ENCODE measurements at regions not wholly inside any gene's neighbourhood (a gene's known extent, or its start where the extent isn't known, plus 50 kb on each side); places are given as distances from the start of the nearest gene placed in this dataset.

DNA sequence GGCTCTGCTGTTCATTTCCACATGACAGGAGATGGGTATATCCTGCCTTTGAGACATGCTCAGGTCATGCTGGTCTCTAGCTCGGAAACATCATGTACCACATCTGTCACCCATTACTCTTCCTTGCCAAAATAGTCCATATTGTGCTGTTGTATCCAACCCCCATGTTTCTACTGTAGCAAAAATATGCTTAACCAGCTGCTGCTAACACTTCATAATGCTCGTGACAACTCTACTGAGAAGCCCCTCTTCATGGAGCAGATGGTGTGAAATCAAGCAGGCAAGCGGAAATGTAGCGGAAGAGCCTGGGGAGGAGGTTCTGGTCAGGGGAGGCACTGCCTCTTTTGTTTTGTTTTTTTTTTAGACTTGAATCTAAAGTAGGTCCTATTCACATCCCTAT, 82.9 kb downstream of the NPY start:
- no peaks in the 10 kb centered on the region for H3K9me2 ChIP-seq (replicated peaks; ENCODE audit: insufficient read depth)
- no peaks in the 10 kb centered on the region for H3K36me3 ChIP-seq (replicated peaks; ENCODE audit: insufficient read depth, low read depth)
- no peak overlapping the region for H3K27ac ChIP-seq
- no peaks in the 10 kb centered on the region for H3K79me2 ChIP-seq
- DNase-seq (ENCODE audit: low spot score) = no peak
- H3K9me3 ChIP-seq (ENCODE audit: low read depth) = no peaks in the 10 kb centered on the region
- H4K20me1 ChIP-seq (ENCODE audit: insufficient read depth, poor library complexity, severe bottlenecking) = no peaks in the 10 kb centered on the region
- TF ChIP-seq EZH2phosphoT487 (IDR thresholded peaks at IDR 0.05; ENCODE audit: low read depth, severe bottlenecking, unreplicated experiment) = no peak
- no peak for TF ChIP-seq EZH2 (IDR thresholded peaks at IDR 0.05; ENCODE audit: borderline replicate concordance)
- TF ChIP-seq, protein P1, sequence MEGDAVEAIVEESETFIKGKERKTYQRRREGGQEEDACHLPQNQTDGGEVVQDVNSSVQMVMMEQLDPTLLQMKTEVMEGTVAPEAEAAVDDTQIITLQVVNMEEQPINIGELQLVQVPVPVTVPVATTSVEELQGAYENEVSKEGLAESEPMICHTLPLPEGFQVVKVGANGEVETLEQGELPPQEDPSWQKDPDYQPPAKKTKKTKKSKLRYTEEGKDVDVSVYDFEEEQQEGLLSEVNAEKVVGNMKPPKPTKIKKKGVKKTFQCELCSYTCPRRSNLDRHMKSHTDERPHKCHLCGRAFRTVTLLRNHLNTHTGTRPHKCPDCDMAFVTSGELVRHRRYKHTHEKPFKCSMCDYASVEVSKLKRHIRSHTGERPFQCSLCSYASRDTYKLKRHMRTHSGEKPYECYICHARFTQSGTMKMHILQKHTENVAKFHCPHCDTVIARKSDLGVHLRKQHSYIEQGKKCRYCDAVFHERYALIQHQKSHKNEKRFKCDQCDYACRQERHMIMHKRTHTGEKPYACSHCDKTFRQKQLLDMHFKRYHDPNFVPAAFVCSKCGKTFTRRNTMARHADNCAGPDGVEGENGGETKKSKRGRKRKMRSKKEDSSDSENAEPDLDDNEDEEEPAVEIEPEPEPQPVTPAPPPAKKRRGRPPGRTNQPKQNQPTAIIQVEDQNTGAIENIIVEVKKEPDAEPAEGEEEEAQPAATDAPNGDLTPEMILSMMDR (IDR thresholded peaks at IDR 0.05; ENCODE audit: poor library complexity) = no peak
- no peaks in the 10 kb centered on the region for H3K4me1 ChIP-seq (ENCODE audit: insufficient read depth)
- no peak overlapping the region for H2AFZ ChIP-seq
- no peak overlapping the region for H3K4me2 ChIP-seq
- no peaks in the 10 kb centered on the region for H3K27me3 ChIP-seq
- H3K4me3 ChIP-seq = no peak overlapping the region
- WGBS (ENCODE audit: low lambda C conversion rate, missing lambda C conversion rate) = 93% methylated on average over 4 of the region's 4 CpGs

DNA sequence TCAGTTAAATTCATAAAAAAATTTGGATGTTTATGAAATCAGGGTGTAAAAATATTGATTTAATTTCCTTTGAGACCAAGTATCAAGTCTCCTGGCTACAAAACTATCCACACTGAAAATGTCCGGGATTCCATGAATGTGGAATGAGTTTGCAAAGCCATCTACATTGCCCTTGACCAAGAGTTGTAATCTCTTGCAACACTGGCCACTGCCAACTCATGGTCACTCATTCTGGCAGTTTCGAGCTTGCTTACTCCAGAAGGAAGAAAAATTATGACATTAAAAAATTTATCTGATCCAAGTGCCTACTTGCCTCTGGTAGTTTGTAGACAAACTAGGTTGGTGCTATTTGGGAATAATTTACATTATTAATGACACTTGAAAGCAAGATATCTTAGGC, 84.2 kb downstream of the NPY start:
- Histone ChIP-seq H3K79me2 (no peaks in the 10 kb centered on the region), H3K4me2 (no peak overlapping the region), H3K9me2 (replicated peaks; ENCODE audit: insufficient read depth) (no peaks in the 10 kb centered on the region), H3K27ac (peak overlapping the region; percentile 47), H3K9me3 (ENCODE audit: low read depth) (no peaks in the 10 kb centered on the region), H3K36me3 (replicated peaks; ENCODE audit: insufficient read depth, low read depth) (no peaks in the 10 kb centered on the region), H4K20me1 (ENCODE audit: insufficient read depth, poor library complexity, severe bottlenecking) (no peaks in the 10 kb centered on the region), H3K4me1 (ENCODE audit: insufficient read depth) (no peaks in the 10 kb centered on the region), H3K27me3 (no peaks in the 10 kb centered on the region), H3K4me3 (no peak overlapping the region), H2AFZ (no peak overlapping the region)
- TF ChIP-seq EZH2 (IDR thresholded peaks at IDR 0.05; ENCODE audit: borderline replicate concordance) (no peak), EZH2phosphoT487 (IDR thresholded peaks at IDR 0.05; ENCODE audit: low read depth, severe bottlenecking, unreplicated experiment) (no peak)
- TF ChIP-seq, protein P1 (IDR thresholded peaks at IDR 0.05; ENCODE audit: poor library complexity) = no peak
- WGBS (ENCODE audit: low lambda C conversion rate, missing lambda C conversion rate) = 94% methylated on average over 2 of the region's 2 CpGs
- DNase-seq (ENCODE audit: low spot score) = no peak

DNA sequence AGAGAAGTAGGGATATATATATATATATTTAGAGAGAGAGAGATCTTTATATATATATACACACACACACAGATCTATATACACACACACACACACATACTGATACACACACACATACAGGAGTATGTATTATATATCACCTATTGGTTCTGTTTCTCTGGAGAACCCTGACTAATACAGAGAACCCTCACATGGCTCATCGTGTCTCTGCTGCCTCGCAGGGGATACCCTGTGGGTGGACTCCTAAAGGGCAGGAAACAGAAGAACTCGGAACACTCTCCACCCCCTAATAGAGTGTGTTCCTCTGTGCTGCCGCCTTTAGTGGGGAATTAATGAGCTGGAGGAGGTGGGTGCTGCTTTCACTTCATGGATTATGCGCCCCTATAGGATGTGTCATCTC, 86.6 kb downstream of the NPY start:
- Histone ChIP-seq H3K27me3 (peaks cover 4% of the 10 kb centered on the region), H3K9me3 (ENCODE audit: low read depth) (no peaks in the 10 kb centered on the region), H4K20me1 (ENCODE audit: insufficient read depth, poor library complexity, severe bottlenecking) (no peaks in the 10 kb centered on the region), H3K4me3 (no peak overlapping the region), H3K4me1 (ENCODE audit: insufficient read depth) (no peaks in the 10 kb centered on the region), H3K9me2 (replicated peaks; ENCODE audit: insufficient read depth) (no peaks in the 10 kb centered on the region), H2AFZ (no peak overlapping the region), H3K36me3 (replicated peaks; ENCODE audit: insufficient read depth, low read depth) (no peaks in the 10 kb centered on the region), H3K79me2 (no peaks in the 10 kb centered on the region), H3K27ac (no peak overlapping the region), H3K4me2 (no peak overlapping the region)
- TF ChIP-seq EZH2phosphoT487 (IDR thresholded peaks at IDR 0.05; ENCODE audit: low read depth, severe bottlenecking, unreplicated experiment) (no peak), EZH2 (IDR thresholded peaks at IDR 0.05; ENCODE audit: borderline replicate concordance) (no peak)
- TF ChIP-seq, protein P1 (IDR thresholded peaks at IDR 0.05; ENCODE audit: poor library complexity) = no peak
- DNase-seq (ENCODE audit: low spot score) = no peak
- WGBS (ENCODE audit: low lambda C conversion rate, missing lambda C conversion rate) = 82% methylated on average over 5 of the region's 5 CpGs

All from hepatocyte (in vitro differentiated cells).